ENCODE measurements at regions not wholly inside any gene's neighbourhood (a gene's known extent, or its start where the extent isn't known, plus 50 kb on each side); places are given as distances from the start of the nearest gene placed in this dataset.

- no peak overlapping the region for H3K4me3 ChIP-seq (ENCODE audit: low read depth, low read length)
- TF ChIP-seq CTCF (IDR thresholded peaks at IDR 0.05; ENCODE audit: insufficient read depth, low read depth, low read length, missing control alignments): no peak
- DNase-seq (ENCODE audit: low read depth): no peak
Measured at GRCh38 chr2:3117650-3118216, 259.9 kb downstream of the EIPR1 start.

- DNase-seq (ENCODE audit: low read depth): no peak
- H3K4me3 ChIP-seq (ENCODE audit: low read depth, low read length): no peak overlapping the region
- TF ChIP-seq CTCF (IDR thresholded peaks at IDR 0.05; ENCODE audit: insufficient read depth, low read depth, low read length, missing control alignments): no peak
Measured at GRCh38 chr2:3116371-3116770, 261.2 kb downstream of the EIPR1 start.

GRCh38 chr2:3115301-3116042, 262.1 kb downstream of the EIPR1 start:
- TF ChIP-seq CTCF (IDR thresholded peaks at IDR 0.05; ENCODE audit: insufficient read depth, low read depth, low read length, missing control alignments): no peak
- DNase-seq (ENCODE audit: low read depth): no peak
- H3K4me3 ChIP-seq (ENCODE audit: low read depth, low read length): no peak overlapping the region

GRCh38 chr2:3114406-3115185, 263.0 kb downstream of the EIPR1 start:
- DNase-seq (ENCODE audit: low read depth): no peak
- no peak for TF ChIP-seq CTCF (IDR thresholded peaks at IDR 0.05; ENCODE audit: insufficient read depth, low read depth, low read length, missing control alignments)
- H3K4me3 ChIP-seq (ENCODE audit: low read depth, low read length): no peak overlapping the region

GRCh38 chr2:3113769-3114168, 263.8 kb downstream of the EIPR1 start:
- H3K4me3 ChIP-seq (ENCODE audit: low read depth, low read length): no peak overlapping the region
- DNase-seq (ENCODE audit: low read depth): no peak
- no peak for TF ChIP-seq CTCF (IDR thresholded peaks at IDR 0.05; ENCODE audit: insufficient read depth, low read depth, low read length, missing control alignments)

GRCh38 chr2:3113122-3113521, 264.5 kb downstream of the EIPR1 start:
- H3K4me3 ChIP-seq (ENCODE audit: low read depth, low read length): no peak overlapping the region
- DNase-seq (ENCODE audit: low read depth): no peak
- no peak for TF ChIP-seq CTCF (IDR thresholded peaks at IDR 0.05; ENCODE audit: insufficient read depth, low read depth, low read length, missing control alignments)
